GM13977 (cell line): ENCODE measurements at regions not wholly inside any gene's neighbourhood (a gene's known extent, or its start where the extent isn't known, plus 50 kb on each side); places are given as distances from the start of the nearest gene placed in this dataset.

Source experiments
- DNase-seq: peaks from one replicate; pipeline ENCODE4 v3.0.0; 2012; ENCODE audit warnings: low spot score
- in situ Hi-C: fragments of 300-500 bp; cut with MboI; formaldehyde crosslinking; loops from one replicate; pipeline ENCODE4 v1.12.0; 2022; ENCODE audit warnings: low sequenced_read_pairs, low pct_unique_long_range_greater_than_20kb, mixed read lengths, inconsistent platforms; ENCODE audit not compliant: unreplicated experiment
- TF ChIP-seq, protein P1 (sequence below): IDR thresholded peaks from 2 replicates; pipeline ENCODE4 v1.5.1; 2012; ENCODE audit warnings: mild to moderate bottlenecking, control low read depth; ENCODE audit not compliant: insufficient read depth; ENCODE audit errors: extremely low read depth, missing control alignments

DNA sequence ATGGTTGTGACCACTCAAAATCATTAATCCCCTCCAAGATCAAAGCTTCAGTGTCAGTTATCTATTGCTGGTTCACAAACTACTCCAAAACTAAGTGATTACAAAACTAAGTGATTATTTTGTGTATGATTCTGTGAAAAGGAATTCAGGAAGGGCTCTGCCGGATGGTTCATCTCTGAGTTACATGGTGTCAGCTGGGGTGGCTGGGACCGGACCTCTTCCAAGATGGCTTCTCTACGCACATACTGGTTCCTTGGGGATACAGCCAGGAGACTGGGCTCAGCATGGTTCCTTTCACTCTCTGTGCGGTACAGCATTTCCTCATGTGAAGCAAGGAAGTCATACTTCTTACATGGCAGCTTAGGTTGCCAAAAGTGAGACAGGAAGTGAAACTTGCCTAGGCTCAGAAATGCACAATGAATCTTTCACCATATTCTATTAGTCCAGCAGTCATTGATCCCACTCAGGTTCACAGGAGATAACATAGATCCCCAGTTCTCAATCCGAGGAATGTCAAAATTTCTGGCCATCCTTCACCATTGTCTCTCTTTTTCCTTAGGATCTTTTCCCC is 97.9 kb upstream of the IRX6 start:
- in situ Hi-C loops, result no loop called here
- no peak for DNase-seq
- TF ChIP-seq, protein P1, sequence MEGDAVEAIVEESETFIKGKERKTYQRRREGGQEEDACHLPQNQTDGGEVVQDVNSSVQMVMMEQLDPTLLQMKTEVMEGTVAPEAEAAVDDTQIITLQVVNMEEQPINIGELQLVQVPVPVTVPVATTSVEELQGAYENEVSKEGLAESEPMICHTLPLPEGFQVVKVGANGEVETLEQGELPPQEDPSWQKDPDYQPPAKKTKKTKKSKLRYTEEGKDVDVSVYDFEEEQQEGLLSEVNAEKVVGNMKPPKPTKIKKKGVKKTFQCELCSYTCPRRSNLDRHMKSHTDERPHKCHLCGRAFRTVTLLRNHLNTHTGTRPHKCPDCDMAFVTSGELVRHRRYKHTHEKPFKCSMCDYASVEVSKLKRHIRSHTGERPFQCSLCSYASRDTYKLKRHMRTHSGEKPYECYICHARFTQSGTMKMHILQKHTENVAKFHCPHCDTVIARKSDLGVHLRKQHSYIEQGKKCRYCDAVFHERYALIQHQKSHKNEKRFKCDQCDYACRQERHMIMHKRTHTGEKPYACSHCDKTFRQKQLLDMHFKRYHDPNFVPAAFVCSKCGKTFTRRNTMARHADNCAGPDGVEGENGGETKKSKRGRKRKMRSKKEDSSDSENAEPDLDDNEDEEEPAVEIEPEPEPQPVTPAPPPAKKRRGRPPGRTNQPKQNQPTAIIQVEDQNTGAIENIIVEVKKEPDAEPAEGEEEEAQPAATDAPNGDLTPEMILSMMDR, result no peak

DNA sequence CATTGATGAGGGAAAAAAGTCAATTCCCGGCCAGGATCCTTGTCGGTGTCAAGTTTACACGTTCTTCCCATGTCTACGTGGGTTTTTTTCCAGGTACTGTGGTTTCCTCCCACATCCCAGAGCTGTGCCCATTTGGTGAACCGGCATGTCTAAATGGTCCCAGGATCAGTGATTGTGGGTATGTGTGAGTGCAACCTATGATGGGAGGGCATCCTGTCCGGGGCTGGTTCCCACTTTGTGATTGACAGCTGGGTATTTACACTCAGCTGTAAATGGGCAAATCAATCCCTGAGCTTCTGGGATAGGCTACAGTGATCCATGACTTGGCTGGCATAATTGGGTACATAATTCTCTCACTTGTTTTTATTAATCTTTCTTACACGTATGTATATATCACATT is 91.2 kb upstream of the IRX6 start:
- DNase-seq, result no peak
- TF ChIP-seq, protein P1, result no peak
- in situ Hi-C loops, result no loop called here

DNA sequence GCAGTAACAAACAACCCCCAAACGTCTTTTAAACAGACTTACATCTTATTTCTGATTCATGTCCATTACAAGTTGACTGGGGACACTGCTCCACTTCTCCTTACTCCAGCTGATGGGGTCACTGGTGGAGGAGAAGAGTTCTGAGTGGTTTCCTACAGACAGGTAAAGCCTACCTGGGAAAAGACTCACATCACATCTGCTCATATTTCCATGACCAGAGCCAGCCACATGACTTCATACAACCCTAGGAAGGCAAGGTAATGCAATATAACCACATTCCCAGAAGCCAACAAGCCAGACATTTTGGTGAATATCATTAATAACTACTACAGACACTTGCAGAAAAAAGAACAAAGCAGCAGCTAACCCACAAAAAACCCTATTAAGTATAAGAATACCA is 90.5 kb upstream of the IRX6 start:
- TF ChIP-seq, protein P1, result no peak
- DNase-seq, result no peak
- in situ Hi-C loops, result no loop called here

DNA sequence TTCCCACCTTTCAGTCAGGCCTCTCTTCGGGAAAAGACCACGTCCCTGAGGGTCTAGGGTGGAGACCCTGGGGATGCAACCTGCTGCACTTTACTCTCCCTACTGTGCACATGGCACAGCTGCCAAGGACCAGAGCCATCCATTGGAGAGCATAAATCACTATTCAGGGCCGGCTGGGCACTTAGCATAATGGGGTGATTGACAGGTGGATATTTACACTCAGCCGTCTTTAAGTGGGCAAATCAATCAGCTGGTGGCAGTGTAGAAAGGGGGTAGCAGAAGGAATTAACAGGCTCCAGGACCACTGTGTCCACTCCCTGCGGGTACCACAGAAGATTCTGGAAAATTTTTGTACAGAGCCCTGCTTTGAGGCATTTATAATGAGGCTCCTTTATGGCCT is 87.3 kb upstream of the IRX6 start:
- DNase-seq, result no peak
- TF ChIP-seq, protein P1, result no peak
- in situ Hi-C loops, result no loop called here

DNA sequence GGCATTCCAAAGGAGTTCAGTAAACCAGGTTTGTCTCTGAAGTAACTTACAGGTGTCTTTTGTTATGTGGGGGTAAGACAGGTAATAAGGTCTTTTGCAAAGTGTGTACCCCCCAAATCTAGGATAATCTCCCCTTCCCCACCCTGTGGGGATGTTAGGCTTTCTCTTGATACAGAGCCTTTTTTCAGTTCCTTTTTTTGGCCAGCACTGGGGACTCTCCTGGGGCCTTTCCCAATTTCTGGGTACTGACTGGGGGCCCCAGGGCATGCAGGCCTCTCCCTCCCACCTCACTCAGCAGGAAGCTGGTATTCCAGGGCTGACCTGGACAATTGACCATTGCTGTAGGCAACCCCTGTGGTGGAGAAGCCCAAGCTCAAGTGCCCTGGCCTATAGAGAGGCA is 84.3 kb upstream of the IRX6 start:
- DNase-seq, result no peak
- in situ Hi-C loops, result no loop called here
- TF ChIP-seq, protein P1, result no peak

DNA sequence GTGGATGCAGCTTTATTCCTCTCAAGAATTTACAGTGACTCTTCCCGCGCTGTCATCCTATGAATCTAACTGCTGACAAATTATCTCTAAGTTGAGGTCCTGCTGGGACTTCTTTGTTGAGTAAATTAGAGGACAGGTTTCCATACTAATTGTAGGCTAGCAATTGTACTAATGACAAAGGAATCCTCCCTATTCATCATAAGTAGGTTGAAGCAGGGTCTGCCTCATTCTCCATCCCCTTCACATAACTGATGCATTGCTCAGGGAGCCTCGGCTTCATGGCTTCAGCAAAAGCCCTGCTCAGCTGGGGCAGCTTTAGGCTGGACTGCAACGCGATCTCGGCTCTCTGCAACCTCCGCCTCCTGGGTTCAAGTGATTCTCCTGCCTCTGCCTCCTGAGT is 83.1 kb upstream of the IRX6 start:
- DNase-seq, result no peak
- in situ Hi-C loops, result no loop called here
- TF ChIP-seq, protein P1, result no peak

DNA sequence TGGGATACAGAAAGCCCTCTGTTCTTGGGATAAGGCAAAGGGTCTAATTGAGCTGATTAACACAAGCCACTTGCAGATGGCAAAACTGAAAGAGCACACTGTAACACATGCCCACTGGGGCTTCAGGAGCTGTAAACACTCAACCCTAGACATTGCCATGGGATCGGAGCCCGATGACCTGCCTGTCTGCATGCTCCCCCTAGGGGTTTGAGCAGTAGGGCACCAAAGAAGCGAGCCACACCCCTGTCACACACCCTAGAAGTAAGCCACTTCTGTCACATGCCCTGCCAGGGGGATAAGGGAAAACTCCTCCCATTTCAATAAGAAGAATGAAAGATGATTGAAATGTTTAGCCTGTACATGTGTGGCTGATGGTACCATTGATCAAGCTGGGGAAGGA is 81.3 kb upstream of the IRX6 start:
- DNase-seq, result no peak
- in situ Hi-C loops, result no loop called here
- TF ChIP-seq, protein P1, result no peak
